ENCODE measurements at regions not wholly inside any gene's neighbourhood (a gene's known extent, or its start where the extent isn't known, plus 50 kb on each side); places are given as distances from the start of the nearest gene placed in this dataset.

GRCh38 chr7:106721816-106722785 is 61.1 kb upstream of the CCDC71L start:
- H3K9me3 ChIP-seq (ENCODE audit: low read depth): no peaks in the 10 kb centered on the region
- H3K27me3 ChIP-seq: no peaks in the 10 kb centered on the region
- DNase-seq (ENCODE audit: low read depth in 1 of 2, low spot score in 1 of 2): no peak
- H3K27ac ChIP-seq: no peak overlapping the region
- no peaks in the 10 kb centered on the region for H3K36me3 ChIP-seq
- peaks cover 5% of the 10 kb centered on the region for H3K4me1 ChIP-seq (ENCODE audit: low read depth)
- TF ChIP-seq CTCF (IDR thresholded peaks at IDR 0.05; ENCODE audit: low read depth, low read length): no peak
- no peak overlapping the region for H3K4me3 ChIP-seq

GRCh38 chr7:106723398-106723797 is 62.4 kb upstream of the CCDC71L start:
- H3K27ac ChIP-seq: no peak overlapping the region
- peaks cover 5% of the 10 kb centered on the region for H3K4me1 ChIP-seq (ENCODE audit: low read depth)
- DNase-seq (ENCODE audit: low read depth in 1 of 2, low spot score in 1 of 2): no peak
- H3K9me3 ChIP-seq (ENCODE audit: low read depth): no peaks in the 10 kb centered on the region
- no peaks in the 10 kb centered on the region for H3K36me3 ChIP-seq
- H3K4me3 ChIP-seq: no peak overlapping the region
- no peak for TF ChIP-seq CTCF (IDR thresholded peaks at IDR 0.05; ENCODE audit: low read depth, low read length)
- no peaks in the 10 kb centered on the region for H3K27me3 ChIP-seq

GRCh38 chr7:106729720-106730385 is 68.9 kb upstream of the CCDC71L start:
- no peak overlapping the region for H3K4me3 ChIP-seq
- H3K36me3 ChIP-seq: no peaks in the 10 kb centered on the region

GRCh38 chr7:106731187-106731586 is 70.2 kb upstream of the CCDC71L start:
- no peaks in the 10 kb centered on the region for H3K36me3 ChIP-seq
- no peak overlapping the region for H3K4me3 ChIP-seq
- no peaks in the 10 kb centered on the region for H3K4me1 ChIP-seq (ENCODE audit: low read depth)
- no peaks in the 10 kb centered on the region for H3K9me3 ChIP-seq (ENCODE audit: low read depth)
- DNase-seq (ENCODE audit: low read depth in 1 of 2, low spot score in 1 of 2): peak in 1 of 2 donors; percentile 54
- no peak for TF ChIP-seq CTCF (IDR thresholded peaks at IDR 0.05; ENCODE audit: low read depth, low read length)
- H3K27ac ChIP-seq: no peak overlapping the region
- no peaks in the 10 kb centered on the region for H3K27me3 ChIP-seq

More at GRCh38 chr7:106729720-106730385, 68.9 kb upstream of the CCDC71L start:
- TF ChIP-seq CTCF (IDR thresholded peaks at IDR 0.05; ENCODE audit: low read depth, low read length): no peak
- Histone ChIP-seq H3K27ac (no peak overlapping the region), H3K27me3 (no peaks in the 10 kb centered on the region), H3K4me1 (ENCODE audit: low read depth) (no peaks in the 10 kb centered on the region), H3K9me3 (ENCODE audit: low read depth) (no peaks in the 10 kb centered on the region)
- DNase-seq (ENCODE audit: low read depth in 1 of 2, low spot score in 1 of 2): no peak

- Histone ChIP-seq H3K9me3 (ENCODE audit: low read depth) (no peaks in the 10 kb centered on the region), H3K27me3 (no peaks in the 10 kb centered on the region), H3K4me3 (no peak overlapping the region), H3K4me1 (ENCODE audit: low read depth) (no peaks in the 10 kb centered on the region), H3K27ac (no peak overlapping the region), H3K36me3 (no peaks in the 10 kb centered on the region)
- DNase-seq (ENCODE audit: low read depth in 1 of 2, low spot score in 1 of 2): peak in 1 of 2 donors; percentile 81
- TF ChIP-seq CTCF (IDR thresholded peaks at IDR 0.05; ENCODE audit: low read depth, low read length): no peak
Measured at GRCh38 chr7:106731646-106732444, 70.9 kb upstream of the CCDC71L start.

All from cardiac muscle cell (in vitro differentiated cells and primary cell).